ENCODE measurements at regions not wholly inside any gene's neighbourhood (a gene's known extent, or its start where the extent isn't known, plus 50 kb on each side); places are given as distances from the start of the nearest gene placed in this dataset.
"Not testable (repeated sequence)": the region's sequence is repeated elsewhere in the genome, so short reads cannot be mapped to it uniquely, and the experiment has no call there.

DNA sequence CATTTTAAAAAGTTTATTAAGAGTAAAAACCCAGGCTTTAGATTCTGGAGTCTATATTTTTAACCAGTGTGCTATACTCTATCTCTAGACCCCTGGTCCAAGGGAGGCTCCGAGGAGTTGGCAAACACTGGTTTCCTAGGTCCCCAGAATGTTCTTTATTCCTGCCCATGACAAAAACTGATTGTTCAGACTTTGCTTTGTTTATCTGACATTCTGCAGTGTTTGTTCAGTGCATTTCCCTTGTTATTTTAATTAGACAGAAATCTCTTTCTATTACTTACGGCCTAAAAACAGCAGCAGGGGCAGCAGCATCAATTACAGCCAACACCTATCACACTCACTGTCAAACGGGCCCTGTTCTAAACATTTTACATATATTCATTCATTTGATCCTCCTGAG, 2011.6 kb upstream of the WWC1 start:
- Histone ChIP-seq H3K4me3 (no peak overlapping the region), H3K27ac (no peak overlapping the region), H3K9me3 (ENCODE audit: low read depth, low read length) (no peaks in the 10 kb centered on the region), H3K9ac (ENCODE audit: insufficient read length) (no peak overlapping the region), H3K36me3 (ENCODE audit: insufficient read depth, low read length) (no peaks in the 10 kb centered on the region)
- no peak for DNase-seq (ENCODE audit: low read depth, low spot score)
- TF ChIP-seq EZH2 (IDR thresholded peaks at IDR 0.05): no peak
- no peak for TF ChIP-seq POLR2AphosphoS5 (IDR thresholded peaks at IDR 0.05; ENCODE audit: borderline replicate concordance, low read depth, low read length)
- TF ChIP-seq FOXP2 (optimal IDR thresholded peaks at IDR 0.05; ENCODE audit: control extremely low read depth, extremely low read length, insufficient read depth): no peak

DNA sequence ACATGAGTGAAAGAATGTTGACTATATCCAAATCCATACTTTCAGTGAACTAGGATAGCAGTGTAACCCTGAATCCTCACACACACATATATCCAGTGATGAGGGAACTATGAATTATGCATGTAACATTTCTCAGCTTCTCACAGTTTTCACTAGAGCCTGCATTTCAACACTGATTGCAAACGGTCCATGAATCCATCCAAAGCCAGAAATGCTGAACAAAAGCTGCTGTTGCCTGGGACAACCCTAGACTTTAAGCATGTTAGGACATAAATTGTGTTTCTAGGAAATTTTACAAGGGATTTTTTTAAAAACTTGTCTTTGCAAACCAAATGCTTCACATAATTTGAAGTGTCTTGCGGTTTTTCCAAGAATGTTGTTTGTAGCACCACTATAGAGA, 2010.0 kb upstream of the WWC1 start:
- Histone ChIP-seq H3K4me3 (no peak overlapping the region), H3K9me3 (ENCODE audit: low read depth, low read length) (no peaks in the 10 kb centered on the region), H3K27ac (no peak overlapping the region), H3K9ac (ENCODE audit: insufficient read length) (no peak overlapping the region), H3K36me3 (ENCODE audit: insufficient read depth, low read length) (no peaks in the 10 kb centered on the region)
- DNase-seq (ENCODE audit: low read depth, low spot score): no peak
- TF ChIP-seq EZH2 (IDR thresholded peaks at IDR 0.05) (no peak), POLR2AphosphoS5 (IDR thresholded peaks at IDR 0.05; ENCODE audit: borderline replicate concordance, low read depth, low read length) (no peak), FOXP2 (optimal IDR thresholded peaks at IDR 0.05; ENCODE audit: control extremely low read depth, extremely low read length, insufficient read depth) (no peak)

DNA sequence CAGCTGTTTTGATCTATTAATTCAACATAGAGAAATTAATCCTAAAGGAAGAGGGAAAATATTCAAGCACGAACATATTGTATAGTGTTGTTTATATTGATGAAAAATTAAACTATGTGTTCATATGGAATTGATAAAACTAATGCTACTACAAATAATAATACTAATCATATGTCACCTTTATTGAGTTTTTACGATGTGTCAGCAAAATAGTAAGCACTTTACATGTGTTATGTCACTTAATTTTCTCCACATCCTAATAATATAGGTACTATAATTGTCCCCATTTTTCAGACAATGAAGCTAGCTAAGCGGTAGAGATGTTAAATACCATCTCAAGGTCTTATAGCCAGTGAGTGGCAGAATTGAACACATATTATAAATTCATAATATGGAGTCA, 2008.5 kb upstream of the WWC1 start:
- Histone ChIP-seq H3K4me3 (no peak overlapping the region), H3K36me3 (ENCODE audit: insufficient read depth, low read length) (no peaks in the 10 kb centered on the region), H3K9ac (ENCODE audit: insufficient read length) (no peak overlapping the region), H3K9me3 (ENCODE audit: low read depth, low read length) (no peaks in the 10 kb centered on the region), H3K27ac (no peak overlapping the region)
- DNase-seq (ENCODE audit: low read depth, low spot score): no peak
- TF ChIP-seq POLR2AphosphoS5 (IDR thresholded peaks at IDR 0.05; ENCODE audit: borderline replicate concordance, low read depth, low read length) (no peak), FOXP2 (optimal IDR thresholded peaks at IDR 0.05; ENCODE audit: control extremely low read depth, extremely low read length, insufficient read depth) (no peak), EZH2 (IDR thresholded peaks at IDR 0.05) (no peak)

DNA sequence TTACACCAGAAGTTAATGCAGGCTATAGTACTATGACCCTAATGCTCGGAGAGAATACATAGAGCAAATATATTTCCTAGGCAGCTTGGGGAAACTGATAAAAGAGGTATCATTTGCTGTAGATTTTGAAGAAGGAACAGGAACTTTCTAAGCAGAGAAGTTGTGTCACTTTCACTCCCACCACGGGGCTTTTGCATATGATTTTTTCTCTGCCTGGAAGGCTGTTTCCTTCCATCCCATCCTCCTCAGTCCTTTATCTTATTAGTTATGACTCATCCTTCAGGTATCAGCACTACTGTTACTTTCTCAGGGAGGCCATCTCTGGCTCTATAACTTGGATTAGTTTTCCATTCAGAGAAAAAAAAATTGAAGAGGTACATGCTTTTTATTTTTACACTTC, 2006.1 kb upstream of the WWC1 start:
- no peak overlapping the region for H3K27ac ChIP-seq
- H3K9me3 ChIP-seq (ENCODE audit: low read depth, low read length): no peaks in the 10 kb centered on the region
- H3K4me3 ChIP-seq: no peak overlapping the region
- TF ChIP-seq EZH2 (IDR thresholded peaks at IDR 0.05) (no peak), FOXP2 (optimal IDR thresholded peaks at IDR 0.05; ENCODE audit: control extremely low read depth, extremely low read length, insufficient read depth) (no peak), POLR2AphosphoS5 (IDR thresholded peaks at IDR 0.05; ENCODE audit: borderline replicate concordance, low read depth, low read length) (no peak)
- H3K9ac ChIP-seq (ENCODE audit: insufficient read length): no peak overlapping the region
- no peaks in the 10 kb centered on the region for H3K36me3 ChIP-seq (ENCODE audit: insufficient read depth, low read length)
- DNase-seq (ENCODE audit: low read depth, low spot score): no peak

GRCh38 chr5:166286832-166287231, 2004.6 kb upstream of the WWC1 start:
- no peaks in the 10 kb centered on the region for H3K9me3 ChIP-seq (ENCODE audit: low read depth, low read length)
- no peaks in the 10 kb centered on the region for H3K36me3 ChIP-seq (ENCODE audit: insufficient read depth, low read length)
- no peak for DNase-seq (ENCODE audit: low read depth, low spot score)
- TF ChIP-seq POLR2AphosphoS5 (IDR thresholded peaks at IDR 0.05; ENCODE audit: borderline replicate concordance, low read depth, low read length) (no peak), EZH2 (IDR thresholded peaks at IDR 0.05) (no peak), FOXP2 (optimal IDR thresholded peaks at IDR 0.05; ENCODE audit: control extremely low read depth, extremely low read length, insufficient read depth) (no peak)
- no peak overlapping the region for H3K9ac ChIP-seq (ENCODE audit: insufficient read length)
- H3K4me3 ChIP-seq: no peak overlapping the region
- H3K27ac ChIP-seq: no peak overlapping the region

GRCh38 chr5:166287866-166288265, 2003.6 kb upstream of the WWC1 start:
- Histone ChIP-seq H3K4me3 (no peak overlapping the region), H3K9me3 (ENCODE audit: low read depth, low read length) (no peaks in the 10 kb centered on the region), H3K27ac (no peak overlapping the region), H3K9ac (ENCODE audit: insufficient read length) (no peak overlapping the region), H3K36me3 (ENCODE audit: insufficient read depth, low read length) (no peaks in the 10 kb centered on the region)
- no peak for TF ChIP-seq FOXP2 (optimal IDR thresholded peaks at IDR 0.05; ENCODE audit: control extremely low read depth, extremely low read length, insufficient read depth)
- no peak for TF ChIP-seq POLR2AphosphoS5 (IDR thresholded peaks at IDR 0.05; ENCODE audit: borderline replicate concordance, low read depth, low read length)
- no peak for TF ChIP-seq EZH2 (IDR thresholded peaks at IDR 0.05)
- no peak for DNase-seq (ENCODE audit: low read depth, low spot score)

DNA sequence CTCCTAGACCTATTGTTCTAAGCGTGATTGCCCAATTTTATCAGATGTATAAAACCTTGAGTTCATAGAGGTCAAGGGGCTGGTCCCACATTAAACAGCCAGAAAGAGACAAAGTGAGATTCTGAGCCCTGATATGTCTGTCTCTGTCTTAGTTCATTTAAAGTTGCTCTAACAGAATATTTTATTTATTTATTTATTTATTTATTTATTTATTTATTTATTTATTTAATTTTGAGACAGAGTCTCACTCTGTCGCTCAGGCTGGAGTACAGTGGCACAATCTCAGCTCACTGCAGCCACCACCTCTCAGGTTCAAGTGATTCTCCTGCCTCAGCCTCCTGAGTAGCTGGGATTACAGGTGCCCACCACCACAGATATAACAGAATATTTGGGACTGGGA, 1999.6 kb upstream of the WWC1 start:
- H3K36me3 ChIP-seq (ENCODE audit: insufficient read depth, low read length); H3K9ac ChIP-seq (ENCODE audit: insufficient read length); H3K4me3 ChIP-seq; DNase-seq (ENCODE audit: low read depth, low spot score); H3K27ac ChIP-seq; H3K9me3 ChIP-seq (ENCODE audit: low read depth, low read length): not testable (repeated sequence)

GRCh38 chr5:166293892-166294291, 1997.6 kb upstream of the WWC1 start:
- Histone ChIP-seq H3K36me3 (ENCODE audit: insufficient read depth, low read length) (no peaks in the 10 kb centered on the region), H3K27ac (no peak overlapping the region), H3K9me3 (ENCODE audit: low read depth, low read length) (no peaks in the 10 kb centered on the region), H3K4me3 (no peak overlapping the region), H3K9ac (ENCODE audit: insufficient read length) (no peak overlapping the region)
- no peak for DNase-seq (ENCODE audit: low read depth, low spot score)
- TF ChIP-seq FOXP2 (optimal IDR thresholded peaks at IDR 0.05; ENCODE audit: control extremely low read depth, extremely low read length, insufficient read depth) (no peak), POLR2AphosphoS5 (IDR thresholded peaks at IDR 0.05; ENCODE audit: borderline replicate concordance, low read depth, low read length) (no peak), EZH2 (IDR thresholded peaks at IDR 0.05) (no peak)

- Histone ChIP-seq H3K27ac (no peak overlapping the region), H3K9me3 (ENCODE audit: low read depth, low read length) (no peaks in the 10 kb centered on the region), H3K9ac (ENCODE audit: insufficient read length) (no peak overlapping the region), H3K36me3 (ENCODE audit: insufficient read depth, low read length) (no peaks in the 10 kb centered on the region), H3K4me3 (no peak overlapping the region)
- TF ChIP-seq EZH2 (IDR thresholded peaks at IDR 0.05): no peak
- TF ChIP-seq FOXP2 (optimal IDR thresholded peaks at IDR 0.05; ENCODE audit: control extremely low read depth, extremely low read length, insufficient read depth): no peak
- no peak for TF ChIP-seq POLR2AphosphoS5 (IDR thresholded peaks at IDR 0.05; ENCODE audit: borderline replicate concordance, low read depth, low read length)
- no peak for DNase-seq (ENCODE audit: low read depth, low spot score)
Measured at GRCh38 chr5:166302166-166302565, 1989.3 kb upstream of the WWC1 start.
